HG03095 (cell line): ENCODE measurements at regions not wholly inside any gene's neighbourhood (a gene's known extent, or its start where the extent isn't known, plus 50 kb on each side); places are given as distances from the start of the nearest gene placed in this dataset.
"Not testable (repeated sequence)": the region's sequence is repeated elsewhere in the genome, so short reads cannot be mapped to it uniquely, and the experiment has no call there.

Source experiments
- ATAC-seq: cut with Tn5 transposase; IDR thresholded peaks from one replicate; pipeline ENCODE4 v1.9.1; 2021; ENCODE audit warnings: moderate library complexity; ENCODE audit not compliant: unreplicated experiment

DNA sequence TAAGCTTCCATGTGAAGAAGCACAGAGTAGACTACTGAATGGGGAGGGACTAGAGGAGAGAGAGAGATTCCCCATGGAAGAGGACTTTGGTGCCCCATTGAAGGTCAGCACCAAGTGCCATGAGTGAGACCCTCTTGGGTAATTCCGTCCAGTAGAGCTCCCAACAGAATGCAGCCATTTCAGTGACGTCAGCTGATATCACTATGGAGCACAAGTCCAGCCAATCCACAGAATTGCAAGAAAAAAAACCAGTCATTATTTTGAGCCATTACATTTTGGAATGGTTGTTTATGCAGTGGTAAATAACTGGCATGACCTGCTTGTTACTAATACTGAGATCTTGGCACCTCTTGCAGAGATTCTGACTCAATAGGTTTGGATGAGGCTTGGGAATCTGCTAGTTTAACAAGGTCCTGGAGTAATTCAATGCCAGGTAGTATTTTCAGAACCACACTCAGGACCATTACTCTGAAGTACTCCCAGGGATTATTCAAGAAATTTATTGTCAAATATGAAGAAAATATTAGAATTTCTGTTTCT, 52.6 kb upstream of the SP8 start:
- no peak for ATAC-seq

DNA sequence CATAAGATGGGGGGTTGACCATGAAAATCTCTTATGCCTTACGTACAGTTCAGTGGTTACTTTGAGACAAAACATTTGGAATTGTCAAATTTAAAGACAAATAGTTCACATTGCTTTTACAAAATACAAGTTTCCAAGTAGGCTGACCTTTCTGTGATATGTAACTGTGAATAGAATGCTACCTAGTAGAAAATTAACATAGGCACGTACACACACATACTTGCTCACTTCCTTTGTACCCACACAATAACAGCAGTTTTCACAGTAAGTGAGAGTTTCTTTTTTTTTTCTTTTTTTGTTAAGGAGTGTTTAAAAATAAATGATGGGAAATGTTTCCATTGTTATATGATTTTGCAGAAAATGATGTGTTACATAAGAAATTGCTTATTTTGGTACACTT, 53.3 kb upstream of the SP8 start:
- ATAC-seq: no peak

DNA sequence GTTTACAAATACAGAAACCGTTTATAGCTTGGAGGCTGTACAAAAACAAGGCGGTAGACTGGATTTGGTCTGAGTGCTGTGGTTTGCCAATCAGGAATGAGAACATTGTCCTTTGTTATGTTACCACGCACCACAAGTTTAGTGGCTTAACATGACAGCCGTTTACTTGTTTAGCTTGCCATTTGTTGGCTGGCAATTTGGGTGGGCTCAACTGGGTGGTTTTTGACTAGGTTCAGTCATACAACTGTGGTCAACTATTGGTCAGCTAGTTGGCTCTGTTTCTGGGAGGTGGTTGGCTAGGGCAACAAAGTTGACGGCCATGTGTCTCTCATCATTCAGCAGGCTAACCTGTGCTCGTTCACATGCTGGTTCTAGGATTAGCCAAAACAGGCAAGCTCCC, 60.1 kb upstream of the SP8 start:
- no peak for ATAC-seq

DNA sequence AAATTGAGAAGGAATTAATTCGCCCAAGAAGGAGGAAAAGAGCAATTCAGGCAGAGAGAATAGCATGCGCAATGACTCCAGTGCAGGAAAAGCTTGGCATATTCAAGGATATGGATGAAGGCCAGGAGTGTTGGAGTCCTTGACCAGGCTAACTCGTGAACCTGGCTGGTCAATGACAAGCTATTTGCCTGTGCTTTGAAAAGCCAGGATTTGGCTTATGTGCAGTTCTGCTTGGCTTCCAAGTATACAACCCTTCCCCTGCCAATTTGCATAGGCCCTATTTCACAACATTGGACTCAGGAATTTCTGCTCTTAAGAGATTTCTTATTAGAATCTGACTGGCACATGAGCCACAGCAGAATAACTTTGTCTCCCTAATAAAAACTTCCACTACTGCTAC, 72.3 kb upstream of the SP8 start:
- ATAC-seq: no peak

DNA sequence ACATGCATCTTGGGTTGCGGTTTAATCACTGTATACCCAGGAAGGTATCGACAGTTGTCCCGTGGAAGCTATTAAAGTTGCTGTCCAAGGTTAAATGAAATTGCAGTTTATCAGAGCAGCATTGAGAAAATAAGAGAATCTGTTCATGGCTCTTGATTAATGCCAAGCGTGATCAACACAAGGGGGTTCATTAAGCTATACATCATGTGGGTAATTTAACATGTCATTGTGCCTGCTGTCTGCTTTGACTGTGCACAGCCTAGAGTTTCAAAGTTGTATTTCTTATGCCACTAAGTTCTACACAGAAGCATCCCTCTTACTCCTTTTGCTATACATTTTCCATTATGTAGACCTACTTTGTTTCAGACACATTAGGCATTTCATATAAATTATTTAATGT, 74.8 kb upstream of the SP8 start:
- ATAC-seq: no peak

DNA sequence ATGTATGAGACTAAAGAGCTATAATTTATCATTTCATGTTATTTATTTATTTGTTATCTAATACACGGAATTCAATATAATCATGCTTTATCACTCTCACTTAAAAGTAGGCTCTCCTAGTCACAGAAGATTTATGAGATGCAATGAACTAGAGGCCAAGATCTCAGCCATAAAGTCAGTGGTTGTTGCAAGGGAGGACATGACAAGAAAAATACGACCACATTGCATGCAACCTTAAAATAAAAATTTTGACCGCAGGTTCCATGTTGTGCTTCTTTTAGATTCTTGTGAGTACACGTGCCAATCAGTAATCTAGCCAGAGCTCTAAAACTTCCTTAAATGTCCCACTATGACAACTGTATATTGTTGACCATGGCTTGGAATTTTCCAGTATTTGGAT, 75.9 kb upstream of the SP8 start:
- no peak for ATAC-seq

DNA sequence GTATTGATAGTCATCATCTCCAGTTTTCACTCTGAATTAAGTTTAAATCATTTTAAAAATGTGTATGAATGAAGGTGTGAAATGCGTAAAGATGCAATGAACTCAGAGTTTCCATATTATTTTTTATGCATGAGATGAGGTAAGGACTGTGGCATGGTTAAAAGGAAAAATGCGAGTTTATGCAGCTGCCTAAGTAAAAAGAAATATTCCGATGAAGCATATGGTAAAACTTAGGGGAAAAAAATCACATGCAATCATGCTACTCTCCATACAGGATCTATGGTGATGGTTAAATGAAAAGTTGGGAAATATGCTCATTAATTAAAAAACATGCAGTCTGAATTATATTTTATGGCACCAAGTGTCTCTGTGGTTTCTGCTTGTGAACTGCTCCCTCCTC, 77.5 kb upstream of the SP8 start:
- no peak for ATAC-seq

DNA sequence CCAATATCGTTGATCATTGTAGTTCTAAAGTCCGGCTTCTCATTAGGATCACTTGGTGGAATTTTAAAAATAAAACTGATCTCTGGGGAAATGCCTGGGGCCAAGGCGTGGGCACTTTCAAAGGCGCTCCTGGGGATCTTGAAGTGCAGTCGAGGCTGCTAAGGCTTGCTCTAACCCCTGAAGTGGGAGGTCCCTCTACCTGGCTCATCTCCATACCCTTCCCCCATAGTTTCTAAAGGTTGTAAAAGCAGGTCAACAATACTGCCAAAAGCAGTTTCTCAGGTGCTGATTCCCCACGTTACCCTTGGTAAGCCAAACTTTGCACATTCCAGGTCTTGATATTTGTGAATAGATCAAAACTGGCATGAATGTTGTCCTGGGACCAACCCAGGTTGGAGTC, 79.0 kb upstream of the SP8 start:
- no peak for ATAC-seq

DNA sequence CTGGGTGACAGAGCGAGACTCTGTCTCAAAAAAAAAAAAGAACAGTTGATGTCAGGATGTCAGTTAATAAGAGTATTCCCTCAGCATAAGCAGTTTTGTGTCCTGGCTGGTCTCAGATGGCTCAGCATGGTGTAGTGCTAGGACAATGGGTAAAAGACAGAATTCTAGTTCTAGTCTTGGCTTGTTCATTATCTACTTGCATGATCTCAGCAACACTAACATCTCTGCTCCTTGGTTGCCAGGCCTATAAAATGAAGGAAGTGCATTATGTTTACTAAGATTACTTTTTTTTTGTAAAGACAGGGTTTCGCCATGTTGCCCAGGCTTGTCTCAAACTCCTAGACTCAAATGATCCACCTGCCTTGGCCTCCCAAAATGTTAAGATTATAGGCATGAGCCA, 84.3 kb upstream of the SP8 start:
- ATAC-seq: no peak

DNA sequence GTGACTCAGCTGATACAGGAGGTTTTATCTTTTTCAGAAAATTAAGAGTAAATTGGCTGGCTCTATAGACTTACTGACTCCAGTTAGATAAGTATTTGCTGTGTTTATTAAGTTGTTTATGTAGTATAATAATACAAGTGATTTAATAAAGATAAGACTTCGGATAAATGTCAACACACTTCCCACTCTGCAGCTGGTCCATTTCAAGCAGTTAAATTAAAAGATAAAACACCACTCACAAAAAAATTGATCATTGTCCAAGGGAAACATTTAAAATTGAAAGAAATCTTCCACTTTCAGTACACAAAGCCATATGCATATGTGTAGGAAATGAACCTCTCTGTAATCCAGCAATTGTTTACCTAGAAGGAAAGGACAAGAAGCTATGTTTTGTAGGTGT, 106.1 kb upstream of the SP8 start:
- no peak for ATAC-seq

DNA sequence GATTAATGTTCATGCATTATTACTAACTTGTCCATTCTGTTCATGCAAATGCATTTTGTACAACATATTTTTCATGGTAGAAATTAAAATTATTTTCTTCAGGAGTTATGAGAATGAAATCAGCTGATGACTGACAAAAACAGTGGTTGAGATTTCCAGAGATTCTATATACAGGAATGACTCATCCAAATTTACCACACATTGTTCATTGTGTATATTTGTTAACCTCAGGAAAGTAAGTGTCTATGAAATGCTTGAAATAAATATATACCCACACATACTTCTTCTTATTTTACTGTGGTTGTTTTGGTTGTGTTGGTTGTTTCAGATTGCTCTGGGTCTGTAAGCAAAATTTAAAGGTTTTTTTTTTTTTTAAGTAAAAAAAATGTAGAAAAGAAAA, 108.1 kb upstream of the SP8 start:
- no peak for ATAC-seq

DNA sequence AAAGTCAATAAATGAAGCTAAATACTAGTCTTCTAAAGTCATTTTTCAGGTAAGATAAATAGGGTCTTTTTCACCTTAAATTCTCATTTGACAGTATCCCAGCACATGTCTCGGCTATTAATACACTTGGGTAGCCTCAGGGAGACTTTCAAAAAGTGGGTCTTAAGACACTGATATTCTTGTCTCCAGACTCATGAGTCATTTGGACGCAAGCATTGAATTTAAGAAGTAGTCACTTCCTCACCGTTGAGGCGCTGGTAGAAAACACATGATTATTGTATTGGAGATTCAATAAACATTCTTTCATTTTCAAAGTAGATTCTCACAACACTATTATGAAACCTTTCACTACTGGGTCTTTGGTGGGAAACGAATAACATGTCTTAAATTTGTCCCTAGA, 108.9 kb upstream of the SP8 start:
- ATAC-seq: no peak

DNA sequence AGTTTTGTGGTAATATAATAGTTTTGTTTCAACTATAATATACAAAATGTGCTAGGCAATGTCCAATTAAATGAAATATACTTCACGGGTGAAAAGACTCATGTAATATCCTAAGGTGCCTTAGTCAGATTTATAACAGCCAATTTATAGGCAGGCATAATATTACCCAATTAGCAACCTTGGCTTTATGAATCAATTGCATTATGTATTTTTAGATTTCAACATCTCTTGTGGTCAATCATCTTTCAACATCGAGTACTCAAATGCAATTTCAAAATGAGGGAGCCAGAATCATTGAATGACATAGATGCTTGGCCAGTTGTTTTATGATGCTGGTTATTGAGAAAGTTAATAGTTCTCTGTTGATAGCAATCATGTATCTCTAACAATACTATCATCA, 110.3 kb upstream of the SP8 start:
- ATAC-seq: no peak

DNA sequence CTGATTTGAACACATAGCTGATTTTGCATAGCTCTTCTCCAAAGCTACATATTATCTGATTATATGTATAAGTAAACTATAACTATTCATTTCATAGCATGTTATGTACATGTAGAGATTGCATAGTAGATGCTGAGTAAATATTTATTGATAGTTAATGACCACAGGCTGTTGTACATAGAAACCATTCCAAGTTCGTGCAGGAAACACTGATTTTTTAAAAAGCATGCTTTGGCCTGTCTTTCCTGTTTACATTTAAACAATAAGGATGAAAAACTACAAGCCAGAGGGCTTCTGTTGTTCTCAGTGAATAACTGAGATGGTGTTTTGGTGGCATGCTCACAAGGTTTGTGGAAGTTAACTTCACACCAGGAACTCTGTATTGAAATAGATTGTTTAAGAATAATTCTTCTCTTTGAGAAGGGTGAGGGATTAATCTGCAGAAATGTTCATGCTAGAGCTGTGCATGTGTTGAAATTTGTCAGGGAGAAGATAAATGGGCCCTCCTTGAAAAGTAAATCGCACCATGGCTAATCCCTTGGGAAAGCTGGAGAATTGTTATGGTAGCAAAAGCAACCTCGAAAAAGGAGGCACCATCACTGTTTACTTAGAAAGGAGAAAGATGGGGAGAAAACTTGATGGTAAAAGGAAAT, 120.2 kb upstream of the SP8 start:
- ATAC-seq: no peak

DNA sequence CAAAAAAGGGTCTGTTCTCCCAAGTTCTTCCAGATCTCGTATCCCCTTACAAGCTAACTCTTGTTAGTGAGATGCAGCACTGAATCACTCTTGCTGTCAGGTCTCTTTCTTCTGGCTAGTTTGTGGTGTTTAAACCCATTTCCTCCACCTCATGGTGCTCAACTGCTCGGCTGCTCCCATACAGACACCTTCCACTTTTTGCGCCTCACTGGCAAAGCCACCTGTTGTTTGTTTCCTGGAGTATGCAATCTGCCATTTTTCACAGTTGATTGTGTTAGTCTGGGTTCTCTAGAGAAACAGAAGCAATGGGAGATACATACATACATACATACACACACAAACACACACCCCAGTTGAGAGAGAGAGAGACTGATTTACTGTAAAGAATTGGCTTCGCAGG, 124.4 kb upstream of the SP8 start:
- ATAC-seq: no peak

DNA sequence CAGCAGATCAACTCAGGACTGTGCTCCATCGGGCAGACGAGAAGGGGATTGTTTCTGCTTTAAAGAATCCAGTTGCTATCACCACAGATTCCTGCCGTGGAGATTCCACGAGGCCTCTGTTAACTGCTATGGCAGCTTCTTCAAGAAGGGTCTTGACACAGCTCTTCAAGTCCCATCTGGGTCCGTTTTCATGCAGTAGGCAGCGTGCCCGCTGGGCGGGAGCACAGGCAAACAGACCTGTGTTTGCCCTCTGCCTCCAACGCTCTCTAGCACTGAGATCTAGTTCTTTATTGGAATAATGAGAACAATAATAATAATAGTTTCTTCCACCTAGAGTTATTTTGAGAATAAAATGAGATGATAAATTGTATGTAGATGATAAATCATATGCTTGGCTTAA, 127.2 kb upstream of the SP8 start:
- ATAC-seq: no peak

DNA sequence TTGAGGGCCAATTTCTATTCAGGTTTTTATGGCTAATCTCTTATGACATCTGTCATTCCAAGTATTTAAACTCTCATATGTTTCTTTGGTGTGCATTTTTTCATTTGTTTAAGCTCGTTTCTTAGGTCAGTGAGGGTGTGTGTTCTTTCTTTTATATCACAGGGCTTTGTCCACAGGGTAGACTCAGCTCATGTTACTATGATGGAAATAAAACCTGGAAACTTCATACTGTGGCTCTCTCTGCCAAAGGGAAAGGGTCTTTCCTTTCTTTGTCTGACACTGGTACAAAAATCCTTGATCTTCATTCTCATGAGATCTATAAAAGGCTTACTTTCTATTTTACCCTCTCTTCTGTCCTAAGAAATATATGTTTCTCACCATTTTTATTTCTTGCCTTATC, 129.6 kb upstream of the SP8 start:
- no peak for ATAC-seq

DNA sequence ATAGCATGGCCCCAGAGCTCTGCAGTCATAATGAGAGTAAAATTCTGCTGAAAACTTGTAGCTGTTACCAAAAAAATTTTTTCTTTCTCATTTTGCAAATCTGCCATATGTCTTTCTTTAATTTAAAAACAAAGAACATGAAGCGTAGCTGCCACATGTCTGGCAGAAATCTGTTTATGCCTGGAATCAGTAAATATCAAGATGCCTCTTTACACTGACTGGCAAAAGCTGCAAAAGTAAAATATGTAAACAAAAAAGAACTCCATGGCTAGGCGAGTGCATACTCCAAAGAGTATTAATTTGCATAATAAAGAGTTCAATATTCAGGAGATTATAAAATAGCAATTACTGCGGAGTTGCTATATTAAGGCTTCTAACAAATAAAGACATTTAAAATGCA, 130.9 kb upstream of the SP8 start:
- no peak for ATAC-seq

DNA sequence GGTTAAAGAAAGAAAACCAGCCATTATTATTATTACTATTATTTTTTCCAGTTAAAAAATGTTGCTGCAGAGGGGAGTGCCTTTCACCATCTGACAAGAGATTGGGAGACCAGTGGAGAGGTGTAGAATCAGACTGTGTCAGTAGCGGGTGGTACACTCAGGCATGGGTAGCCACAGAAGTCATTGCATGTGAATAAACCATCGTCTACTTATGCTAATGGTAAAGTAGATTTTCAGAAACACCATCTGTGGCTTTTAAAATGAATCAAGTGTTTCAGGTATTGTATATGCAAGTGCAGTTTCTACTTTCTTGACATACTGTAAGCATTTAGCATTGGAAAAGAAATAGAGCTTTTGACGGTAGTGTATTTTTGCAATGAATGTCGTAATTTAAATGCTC, 131.5 kb upstream of the SP8 start:
- no peak for ATAC-seq

DNA sequence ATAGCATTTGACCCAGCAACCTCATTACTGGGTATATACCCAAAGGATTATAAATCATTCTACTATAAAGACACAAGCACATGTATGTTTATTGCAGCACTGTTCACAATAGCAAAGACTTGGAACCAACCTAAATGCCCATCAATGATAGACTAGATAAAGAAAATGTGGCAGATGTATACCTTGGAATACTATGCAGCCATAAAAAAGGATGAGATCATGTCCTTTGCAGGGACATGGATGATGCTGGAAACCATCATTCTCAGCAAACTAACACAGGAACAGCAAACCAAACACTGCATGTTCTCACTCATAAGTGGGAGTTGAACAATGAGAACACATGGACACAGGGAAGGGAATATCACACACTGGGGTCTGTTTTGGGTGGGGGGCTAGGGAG, 140.5 kb upstream of the SP8 start:
- not testable (repeated sequence) for ATAC-seq

DNA sequence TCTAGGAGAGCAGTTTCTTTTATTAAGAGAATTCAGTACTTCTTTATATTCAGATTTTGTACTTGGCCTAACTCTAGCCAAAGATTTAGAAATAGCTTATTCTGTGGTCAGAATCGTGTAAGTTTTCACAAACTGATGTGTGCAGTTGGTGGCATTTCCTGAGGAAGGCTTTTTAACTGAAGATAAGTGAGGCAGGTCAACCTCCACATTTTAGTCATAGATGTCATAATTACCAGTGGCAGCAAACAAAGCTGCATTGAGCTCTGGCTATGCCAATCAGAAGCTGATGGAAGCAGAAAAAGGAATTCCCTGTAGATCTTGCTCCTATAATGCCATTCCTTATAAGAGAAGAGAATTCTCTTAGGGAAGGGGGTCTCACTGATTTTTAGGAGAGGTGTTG, 141.3 kb upstream of the SP8 start:
- ATAC-seq: no peak

DNA sequence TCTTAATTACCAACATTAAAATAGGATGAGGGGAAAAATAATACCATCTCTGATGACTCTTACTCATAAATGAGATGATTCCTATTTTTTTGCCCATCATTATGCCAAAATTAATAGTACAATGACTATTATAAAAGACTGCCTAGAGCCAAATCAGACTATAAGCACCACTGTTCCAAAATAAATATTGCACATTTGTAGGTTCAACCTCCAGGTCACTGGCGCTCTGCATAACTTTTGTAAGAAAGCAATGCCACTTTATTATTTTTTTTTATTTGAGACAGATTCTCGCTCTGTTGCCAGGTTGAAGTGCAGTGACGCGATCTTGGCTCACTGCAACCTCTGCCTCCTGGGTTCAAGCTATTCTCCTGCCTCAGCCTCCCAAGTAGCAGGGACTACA, 142.5 kb upstream of the SP8 start:
- no peak for ATAC-seq

DNA sequence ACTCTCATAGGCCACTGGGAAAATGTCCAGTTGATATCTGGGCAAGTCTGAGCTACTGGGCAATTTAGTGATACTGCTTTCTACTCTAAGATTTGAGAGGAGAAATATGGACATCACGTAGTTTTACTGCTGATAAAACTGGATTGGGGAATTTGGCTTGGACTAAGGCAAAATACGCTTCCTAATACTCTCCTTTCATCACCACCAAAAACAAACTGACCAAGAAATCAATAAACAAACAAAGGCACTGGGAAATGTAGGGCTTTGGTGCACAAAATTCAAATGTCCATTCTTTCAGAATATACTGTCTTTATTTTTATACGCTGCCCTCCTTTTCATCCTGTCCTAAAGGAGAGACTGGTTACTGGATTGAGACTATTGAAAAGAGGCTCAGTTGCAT, 145.1 kb upstream of the SP8 start:
- no peak for ATAC-seq
